ENCODE measurements at regions not wholly inside any gene's neighbourhood (a gene's known extent, or its start where the extent isn't known, plus 50 kb on each side); places are given as distances from the start of the nearest gene placed in this dataset.
"Not testable (repeated sequence)": the region's sequence is repeated elsewhere in the genome, so short reads cannot be mapped to it uniquely, and the experiment has no call there.

- DNase-seq (ENCODE audit: low read depth): no peak
Measured at GRCh38 chr1:104019675-104020049, 270.0 kb downstream of the AMY1C start.

- DNase-seq (ENCODE audit: low read depth): no peak
Measured at GRCh38 chr1:104028416-104029035, 278.8 kb downstream of the AMY1C start.

- DNase-seq (ENCODE audit: low read depth): no peak
Measured at GRCh38 chr1:104029456-104029970, 279.8 kb downstream of the AMY1C start.

- no peak for DNase-seq (ENCODE audit: low read depth)
Measured at GRCh38 chr1:104056786-104057185, 307.1 kb downstream of the AMY1C start.

- DNase-seq (ENCODE audit: low read depth): not testable (repeated sequence)
Measured at GRCh38 chr1:104057219-104057898, 307.7 kb downstream of the AMY1C start.

- not testable (repeated sequence) for DNase-seq (ENCODE audit: low read depth)
Measured at GRCh38 chr1:104061637-104062036, 311.9 kb downstream of the AMY1C start.

GRCh38 chr1:104064399-104064798 is 314.7 kb downstream of the AMY1C start:
- no peak for DNase-seq (ENCODE audit: low read depth)

GRCh38 chr1:104072915-104073371 is 323.2 kb downstream of the AMY1C start:
- DNase-seq (ENCODE audit: low read depth): no peak

- no peak for DNase-seq (ENCODE audit: low read depth)
Measured at GRCh38 chr1:104073463-104073902, 323.8 kb downstream of the AMY1C start.

GRCh38 chr1:104082221-104082620 is 332.5 kb downstream of the AMY1C start:
- DNase-seq (ENCODE audit: low read depth): no peak

- DNase-seq (ENCODE audit: low read depth): no peak
Measured at GRCh38 chr1:104084380-104084779, 334.7 kb downstream of the AMY1C start.

- no peak for DNase-seq (ENCODE audit: low read depth)
Measured at GRCh38 chr1:104092698-104093097, 343.0 kb downstream of the AMY1C start.

- no peak for DNase-seq (ENCODE audit: low read depth)
Measured at GRCh38 chr1:104098837-104099236, 349.1 kb downstream of the AMY1C start.

- no peak for DNase-seq (ENCODE audit: low read depth)
Measured at GRCh38 chr1:104100115-104100514, 350.4 kb downstream of the AMY1C start.

- DNase-seq (ENCODE audit: low read depth): no peak
Measured at GRCh38 chr1:104105465-104105864, 355.8 kb downstream of the AMY1C start.

GRCh38 chr1:104120525-104120924 is 370.8 kb downstream of the AMY1C start:
- no peak for DNase-seq (ENCODE audit: low read depth)

GRCh38 chr1:104121271-104121670 is 371.6 kb downstream of the AMY1C start:
- no peak for DNase-seq (ENCODE audit: low read depth)

GRCh38 chr1:104125266-104125665 is 375.6 kb downstream of the AMY1C start:
- DNase-seq (ENCODE audit: low read depth): no peak

- DNase-seq (ENCODE audit: low read depth): no peak
Measured at GRCh38 chr1:104125970-104126369, 376.3 kb downstream of the AMY1C start.

GRCh38 chr1:104132382-104132973 is 382.8 kb downstream of the AMY1C start:
- DNase-seq (ENCODE audit: low read depth): no peak

GRCh38 chr1:104135036-104135435 is 385.3 kb downstream of the AMY1C start:
- not testable (repeated sequence) for DNase-seq (ENCODE audit: low read depth)

- no peak for DNase-seq (ENCODE audit: low read depth)
Measured at GRCh38 chr1:104136621-104137020, 386.9 kb downstream of the AMY1C start.

- DNase-seq (ENCODE audit: low read depth): no peak
Measured at GRCh38 chr1:104156738-104157137, 407.0 kb downstream of the AMY1C start.

Data from HS-27A (cell line).